Activated CD4-positive, CD25-positive, alpha-beta regulatory T cell treated with anti-CD3 and anti-CD28 coated beads, Interleukin-2, amount 50 U/mL, for 24 hours (primary cell): ENCODE measurements at regions not wholly inside any gene's neighbourhood (a gene's known extent, or its start where the extent isn't known, plus 50 kb on each side); places are given as distances from the start of the nearest gene placed in this dataset.

Experiments used
- ATAC-seq, 2 donors: fragments of 150-1000 bp; cut with Tn5 transposase; one replicate each; pipeline ENCODE4 v1.10.0; 2021; ENCODE audit warnings: mild to moderate bottlenecking in 1 of 2, moderate library complexity in 1 of 2

GRCh38 chr11:95375451-95375850 is 144.4 kb upstream of the SESN3 start:
- ATAC-seq = no peak

- ATAC-seq = no peak
Measured at GRCh38 chr11:95374105-95374504, 143.1 kb upstream of the SESN3 start.

GRCh38 chr11:95373241-95373640 is 142.2 kb upstream of the SESN3 start:
- no peak for ATAC-seq

- no peak for ATAC-seq
Measured at GRCh38 chr11:95372097-95372656, 141.2 kb upstream of the SESN3 start.

- ATAC-seq = no peak
Measured at GRCh38 chr11:95371153-95371552, 140.2 kb upstream of the SESN3 start.

- no peak for ATAC-seq
Measured at GRCh38 chr11:95367726-95368125, 136.7 kb upstream of the SESN3 start.

- no peak for ATAC-seq
Measured at GRCh38 chr11:95365348-95365747, 134.3 kb upstream of the SESN3 start.

- no peak for ATAC-seq
Measured at GRCh38 chr11:95364324-95365295, 133.6 kb upstream of the SESN3 start.

- no peak for ATAC-seq
Measured at GRCh38 chr11:95363708-95364107, 132.7 kb upstream of the SESN3 start.

- no peak for ATAC-seq
Measured at GRCh38 chr11:95363164-95363563, 132.2 kb upstream of the SESN3 start.

- ATAC-seq = no peak
Measured at GRCh38 chr11:95361180-95361579, 130.2 kb upstream of the SESN3 start.

- ATAC-seq = no peak
Measured at GRCh38 chr11:95360377-95361075, 129.5 kb upstream of the SESN3 start.

- no peak for ATAC-seq
Measured at GRCh38 chr11:95359756-95360155, 128.8 kb upstream of the SESN3 start.

- no peak for ATAC-seq
Measured at GRCh38 chr11:95359341-95359663, 128.3 kb upstream of the SESN3 start.

GRCh38 chr11:95358511-95359340 is 127.7 kb upstream of the SESN3 start:
- no peak for ATAC-seq

GRCh38 chr11:95354304-95354703 is 123.3 kb upstream of the SESN3 start:
- no peak for ATAC-seq

GRCh38 chr11:95353706-95354105 is 122.7 kb upstream of the SESN3 start:
- ATAC-seq = no peak

- ATAC-seq = no peak
Measured at GRCh38 chr11:95352733-95353346, 121.8 kb upstream of the SESN3 start.

- ATAC-seq = no peak
Measured at GRCh38 chr11:95349345-95349942, 118.4 kb upstream of the SESN3 start.

GRCh38 chr11:95346265-95346664 is 115.3 kb upstream of the SESN3 start:
- peak in 1 of 2 donors; percentile 20 for ATAC-seq

- ATAC-seq = peak; percentile 53 to 56
Measured at GRCh38 chr11:95345651-95346050, 114.6 kb upstream of the SESN3 start.
